COLO668 (cell line): ENCODE measurements at regions not wholly inside any gene's neighbourhood (a gene's known extent, or its start where the extent isn't known, plus 50 kb on each side); places are given as distances from the start of the nearest gene placed in this dataset.

Source experiments
- DNase-seq: peaks from one replicate; lab custom pipeline; 2025; ENCODE audit not compliant: unreplicated experiment; lab: John Stamatoyannopoulos, UW

- DNase-seq, result no peak
Measured at GRCh38 chr4:124902001-124902515, 189.5 kb upstream of the ANKRD50 start.

- DNase-seq, result no peak
Measured at GRCh38 chr4:124899997-124900396, 187.5 kb upstream of the ANKRD50 start.

- no peak for DNase-seq
Measured at GRCh38 chr4:124890522-124890921, 178.0 kb upstream of the ANKRD50 start.

GRCh38 chr4:124887739-124888138, 175.2 kb upstream of the ANKRD50 start:
- DNase-seq, result no peak

- DNase-seq, result no peak
Measured at GRCh38 chr4:124884316-124884715, 171.8 kb upstream of the ANKRD50 start.

GRCh38 chr4:124883632-124884031, 171.1 kb upstream of the ANKRD50 start:
- DNase-seq, result no peak

- DNase-seq, result no peak
Measured at GRCh38 chr4:124879195-124879594, 166.7 kb upstream of the ANKRD50 start.

GRCh38 chr4:124874172-124874450, 161.6 kb upstream of the ANKRD50 start:
- no peak for DNase-seq

- DNase-seq, result no peak
Measured at GRCh38 chr4:124873361-124874171, 161.0 kb upstream of the ANKRD50 start.

- no peak for DNase-seq
Measured at GRCh38 chr4:124872659-124873058, 160.1 kb upstream of the ANKRD50 start.

GRCh38 chr4:124869961-124870495, 157.5 kb upstream of the ANKRD50 start:
- DNase-seq, result no peak

- no peak for DNase-seq
Measured at GRCh38 chr4:124868495-124868894, 156.0 kb upstream of the ANKRD50 start.

GRCh38 chr4:124867536-124867935, 155.0 kb upstream of the ANKRD50 start:
- DNase-seq, result no peak

- no peak for DNase-seq
Measured at GRCh38 chr4:124866301-124866700, 153.8 kb upstream of the ANKRD50 start.

GRCh38 chr4:124863040-124863545, 150.6 kb upstream of the ANKRD50 start:
- DNase-seq, result no peak

GRCh38 chr4:124862261-124862660, 149.7 kb upstream of the ANKRD50 start:
- DNase-seq, result no peak

GRCh38 chr4:124861761-124862160, 149.2 kb upstream of the ANKRD50 start:
- DNase-seq, result no peak

GRCh38 chr4:124854968-124855367, 142.4 kb upstream of the ANKRD50 start:
- DNase-seq, result no peak

- no peak for DNase-seq
Measured at GRCh38 chr4:124851741-124852140, 139.2 kb upstream of the ANKRD50 start.

- DNase-seq, result no peak
Measured at GRCh38 chr4:124846306-124846705, 133.8 kb upstream of the ANKRD50 start.

GRCh38 chr4:124839786-124840390, 127.4 kb upstream of the ANKRD50 start:
- DNase-seq, result no peak

GRCh38 chr4:124833831-124834505, 121.4 kb upstream of the ANKRD50 start:
- DNase-seq, result no peak
